Stimulated activated CD8-positive, alpha-beta memory T cell treated with anti-CD3 and anti-CD28 coated beads, Interleukin-12 subunit alpha, Interleukin-12 subunit beta, amount 100 ng/mL, for 24 hours (primary cell): ENCODE measurements at regions not wholly inside any gene's neighbourhood (a gene's known extent, or its start where the extent isn't known, plus 50 kb on each side); places are given as distances from the start of the nearest gene placed in this dataset.

Experiments
- DNase-seq: peaks from one replicate; pipeline ENCODE4 v3.0.0-alpha.2; 2020; ENCODE audit errors: extremely low read depth

DNA sequence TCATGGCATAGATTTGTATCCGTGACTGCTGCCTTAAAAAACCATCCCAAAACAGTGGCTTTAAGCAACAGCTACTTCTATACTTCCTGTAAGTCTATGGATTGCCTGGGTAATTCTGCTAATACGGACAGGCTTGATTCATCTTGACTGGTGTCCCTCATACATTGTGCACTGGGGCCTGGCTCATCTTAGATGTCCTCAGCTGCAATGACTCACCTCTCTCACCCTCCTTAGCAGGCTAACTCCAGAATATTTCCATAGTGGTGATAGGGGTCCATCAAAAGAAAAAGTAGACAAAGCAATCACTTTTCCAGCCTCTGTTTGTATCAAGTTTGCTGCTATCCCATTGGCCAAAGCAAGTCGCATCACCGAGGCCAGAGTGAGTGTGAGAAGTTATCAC is 409.1 kb upstream of the KAZN start:
- no peak for DNase-seq

DNA sequence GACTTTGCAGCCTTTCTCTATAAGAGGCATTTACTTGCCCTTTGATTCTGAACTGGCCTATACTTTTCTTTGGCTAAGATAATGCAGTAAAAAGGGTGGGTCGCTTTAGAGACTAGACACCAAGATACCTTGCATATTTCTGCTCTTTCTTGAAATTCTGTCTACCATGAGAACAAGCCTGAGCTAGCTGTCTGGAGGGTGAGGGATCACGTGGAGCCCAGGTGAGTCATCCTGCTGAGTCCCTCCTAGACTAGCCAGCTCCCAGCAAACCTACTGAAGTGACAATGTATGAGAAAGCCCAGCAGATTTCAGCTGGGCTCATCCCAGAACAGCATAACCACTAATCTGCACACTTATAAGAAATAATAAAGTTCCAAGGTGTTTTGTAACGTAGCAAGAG is 408.0 kb upstream of the KAZN start:
- no peak for DNase-seq

GRCh38 chr1:14194511-14194910 is 404.0 kb upstream of the KAZN start:
- DNase-seq: no peak

DNA sequence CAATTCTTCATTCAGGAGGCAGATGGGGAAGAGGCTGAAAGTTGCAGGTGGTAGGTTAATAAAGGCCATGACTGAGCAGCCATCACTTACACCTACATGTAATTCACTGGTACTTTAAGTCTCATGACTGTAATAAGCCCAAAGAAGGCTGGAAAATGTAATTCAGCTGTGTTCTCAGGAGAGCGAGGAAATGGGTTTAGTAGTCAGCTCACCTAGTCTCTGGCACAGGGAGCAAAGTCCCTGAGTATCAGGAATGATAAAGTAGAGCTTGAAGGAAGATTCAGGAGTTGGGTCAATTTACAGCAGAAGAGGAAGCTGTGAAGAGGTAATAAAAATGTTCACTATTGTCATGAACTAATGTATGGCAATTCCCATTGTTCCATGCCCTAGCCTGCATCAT is 393.4 kb upstream of the KAZN start:
- no peak for DNase-seq

DNA sequence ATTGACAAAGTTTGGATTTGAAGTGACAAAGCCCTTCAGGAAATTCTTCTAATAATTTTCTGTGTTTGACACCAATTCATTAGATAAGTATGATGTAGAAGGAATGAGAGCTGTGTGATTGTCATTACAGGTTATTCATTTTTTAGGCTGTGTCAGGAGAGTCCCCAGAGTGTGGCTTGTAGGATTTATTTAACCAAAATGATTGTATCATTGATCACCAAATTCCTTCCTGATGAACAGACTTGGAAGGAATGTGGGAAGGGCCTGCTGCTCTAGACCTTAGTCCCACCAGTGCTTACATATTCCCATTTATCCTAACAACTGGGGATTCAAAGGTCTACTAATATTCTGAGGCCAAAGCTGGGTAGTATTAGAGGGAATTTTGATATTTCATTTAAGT is 383.3 kb upstream of the KAZN start:
- no peak for DNase-seq

- no peak for DNase-seq
Observed at GRCh38 chr1:14217384-14217783, 381.1 kb upstream of the KAZN start.

DNA sequence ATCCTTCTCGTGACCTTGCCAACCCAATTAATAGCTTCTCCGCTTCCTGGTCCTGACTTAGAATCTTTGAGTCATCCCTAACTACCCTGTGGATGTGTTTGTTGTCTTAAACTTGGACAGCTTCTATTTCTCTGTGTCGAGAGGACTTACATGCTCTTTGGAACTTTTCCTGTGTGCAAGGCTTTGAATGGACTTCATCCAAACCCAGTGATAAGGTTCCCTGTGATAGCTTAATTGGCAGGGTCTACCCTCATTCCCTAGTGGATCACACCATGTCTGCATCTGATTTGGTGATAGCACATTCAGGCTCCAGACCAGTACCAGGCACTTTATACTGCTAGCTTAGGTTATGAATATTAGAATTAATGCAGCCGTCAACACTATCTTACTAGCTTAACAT is 378.2 kb upstream of the KAZN start:
- DNase-seq: no peak

- DNase-seq: no peak
Observed at GRCh38 chr1:14220811-14221210, 377.7 kb upstream of the KAZN start.

DNA sequence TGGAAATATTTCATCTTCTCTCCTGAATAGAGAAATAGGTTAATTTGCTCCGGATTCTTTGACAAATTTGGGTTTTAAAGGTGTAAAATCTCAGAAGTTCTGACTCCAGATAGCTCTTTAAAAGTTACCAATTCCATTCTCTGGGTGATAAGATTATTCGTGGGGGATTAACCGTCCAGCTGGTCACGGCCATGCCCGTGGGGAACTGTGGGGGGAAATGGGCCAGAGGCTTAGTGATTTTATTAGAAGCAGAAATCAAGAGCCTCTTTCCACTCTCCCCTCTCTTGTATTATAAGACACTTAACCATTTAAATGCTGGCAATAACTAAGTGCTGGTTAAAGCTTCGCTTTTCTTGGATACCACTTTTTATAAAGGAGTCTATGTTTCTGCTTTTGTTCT is 376.4 kb upstream of the KAZN start:
- no peak for DNase-seq

- no peak for DNase-seq
Observed at GRCh38 chr1:14228677-14229076, 369.8 kb upstream of the KAZN start.

- no peak for DNase-seq
Observed at GRCh38 chr1:14233510-14233909, 365.0 kb upstream of the KAZN start.

DNA sequence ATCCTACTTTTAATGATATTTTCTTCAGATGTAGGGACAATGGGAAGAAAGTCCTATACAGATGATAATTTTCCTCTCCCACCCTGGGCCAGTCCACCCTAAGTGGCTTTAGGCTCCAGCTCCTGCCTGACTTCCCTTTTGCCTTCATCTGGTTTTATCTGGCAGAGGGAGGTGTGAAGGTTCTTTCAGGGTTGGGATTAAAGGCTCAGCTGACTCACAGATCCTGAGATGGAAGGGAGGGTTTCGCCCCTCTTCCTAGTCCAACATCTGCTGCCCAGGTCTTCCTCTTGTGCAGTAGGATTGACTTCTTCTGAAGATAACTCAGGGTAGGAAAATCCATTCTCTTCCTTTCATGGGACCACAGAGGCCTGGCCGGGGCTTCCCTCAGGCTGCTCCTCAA is 362.4 kb upstream of the KAZN start:
- DNase-seq: no peak

DNA sequence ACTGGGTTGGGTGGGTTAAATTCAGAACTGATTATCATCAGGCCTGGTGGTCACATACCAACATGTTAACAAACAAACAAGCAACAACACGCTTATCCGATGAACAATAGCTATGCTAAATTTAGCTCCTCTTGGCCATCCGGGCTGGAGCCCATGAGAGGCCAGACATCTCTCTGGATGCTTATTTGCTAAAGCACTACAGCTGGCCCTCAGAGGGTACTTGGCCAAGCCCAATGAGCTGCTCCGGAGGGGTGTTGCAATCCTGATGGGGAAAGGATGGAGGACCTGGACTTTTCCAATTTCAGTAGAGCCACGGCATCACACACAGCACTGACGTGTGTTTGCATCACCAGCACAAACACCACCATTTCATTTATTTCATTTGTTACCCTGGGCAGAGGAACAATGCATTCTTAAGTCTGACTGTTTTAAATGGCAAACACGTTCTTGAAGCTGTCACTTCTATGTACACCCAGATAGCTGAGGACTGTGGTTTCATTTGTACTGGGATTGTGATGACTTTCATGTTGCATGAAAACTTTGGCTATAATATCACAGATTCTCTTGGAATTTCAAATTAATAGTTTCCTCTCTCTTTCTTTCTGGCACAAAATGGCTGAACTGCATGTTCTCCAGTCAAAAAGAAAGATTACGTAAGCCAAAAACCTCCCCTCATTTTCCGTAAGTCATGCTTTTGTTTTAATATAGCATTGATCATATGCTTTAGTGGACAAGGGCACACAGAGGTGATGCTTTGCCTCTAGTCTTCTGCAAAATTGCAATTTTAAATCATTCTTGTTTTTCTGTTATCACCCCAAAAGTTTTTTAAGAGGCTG is 359.8 kb upstream of the KAZN start:
- DNase-seq: no peak

GRCh38 chr1:14240265-14240664 is 358.2 kb upstream of the KAZN start:
- no peak for DNase-seq

DNA sequence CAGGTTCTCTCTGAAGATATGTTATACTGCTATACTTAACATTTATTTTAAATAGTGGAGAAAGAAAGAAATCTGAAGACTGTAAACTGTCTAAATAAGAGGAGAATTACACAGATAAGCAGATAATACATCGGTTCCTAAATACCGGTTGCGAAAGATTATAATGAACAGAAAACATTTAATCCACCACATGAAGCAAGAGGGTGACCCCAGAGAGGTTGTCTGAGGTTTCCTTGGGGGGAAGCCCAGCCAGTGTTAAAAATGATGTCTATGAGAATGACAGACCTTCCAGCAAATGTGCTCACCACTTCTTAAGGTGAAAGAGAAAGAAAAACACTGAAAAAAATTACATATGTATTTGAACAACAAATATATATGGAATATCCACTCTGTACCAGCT is 356.4 kb upstream of the KAZN start:
- DNase-seq: no peak

- DNase-seq: no peak
Observed at GRCh38 chr1:14242870-14243269, 355.6 kb upstream of the KAZN start.

DNA sequence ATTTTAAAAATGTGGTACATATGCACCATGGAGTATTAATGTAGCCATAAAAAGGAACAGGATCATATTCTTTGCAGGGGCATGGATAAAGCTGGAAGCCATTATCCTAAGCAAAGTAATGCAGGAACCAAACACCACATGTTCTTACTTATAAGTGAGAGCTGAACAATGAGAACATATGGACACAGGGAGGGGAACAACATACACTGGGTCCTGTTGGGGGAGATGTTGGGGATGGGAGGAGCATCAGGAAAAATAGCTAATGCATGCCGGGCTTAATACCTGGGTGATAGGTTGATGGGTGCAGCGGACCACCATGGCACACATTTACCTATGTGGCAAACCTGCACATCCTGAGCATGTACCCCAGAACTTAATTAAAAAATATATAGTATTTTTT is 352.5 kb upstream of the KAZN start:
- no peak for DNase-seq

DNA sequence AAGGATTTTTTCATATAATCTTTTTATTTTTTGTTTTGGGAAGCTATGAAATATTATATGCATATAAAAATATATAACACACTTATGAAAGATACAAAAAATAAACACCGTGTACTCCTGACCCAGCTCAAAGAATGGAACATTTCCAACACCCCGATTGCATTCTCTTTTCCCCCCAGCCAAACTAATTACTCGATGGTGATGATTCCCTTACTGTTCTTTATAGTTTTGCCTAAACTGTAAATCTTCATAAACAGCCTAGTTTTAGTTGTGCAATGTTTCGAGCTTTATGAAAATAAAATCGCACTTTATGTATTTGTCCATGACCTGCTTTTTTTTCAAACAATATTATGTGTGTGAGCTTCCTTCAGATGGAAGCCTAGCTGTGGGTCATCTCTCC is 352.0 kb upstream of the KAZN start:
- DNase-seq: no peak

DNA sequence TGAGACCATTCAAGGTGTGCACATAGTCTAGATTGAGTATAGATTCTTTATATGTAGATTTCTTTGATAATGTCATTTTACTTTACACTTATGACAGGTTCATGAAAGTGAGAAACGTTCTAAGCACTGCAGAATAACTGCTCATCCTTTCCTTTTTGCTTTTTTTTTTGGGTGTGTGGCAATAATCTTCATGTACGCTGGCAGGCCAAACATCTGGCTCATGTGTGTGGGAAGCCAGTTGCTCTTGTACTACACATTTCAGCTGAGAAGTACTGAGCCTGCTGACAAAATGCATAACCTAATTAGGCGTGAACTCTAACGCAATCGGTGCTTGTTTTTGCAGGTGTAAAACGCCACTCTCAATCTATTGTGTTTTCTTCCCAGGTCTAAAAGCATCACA is 350.8 kb upstream of the KAZN start:
- DNase-seq: no peak

DNA sequence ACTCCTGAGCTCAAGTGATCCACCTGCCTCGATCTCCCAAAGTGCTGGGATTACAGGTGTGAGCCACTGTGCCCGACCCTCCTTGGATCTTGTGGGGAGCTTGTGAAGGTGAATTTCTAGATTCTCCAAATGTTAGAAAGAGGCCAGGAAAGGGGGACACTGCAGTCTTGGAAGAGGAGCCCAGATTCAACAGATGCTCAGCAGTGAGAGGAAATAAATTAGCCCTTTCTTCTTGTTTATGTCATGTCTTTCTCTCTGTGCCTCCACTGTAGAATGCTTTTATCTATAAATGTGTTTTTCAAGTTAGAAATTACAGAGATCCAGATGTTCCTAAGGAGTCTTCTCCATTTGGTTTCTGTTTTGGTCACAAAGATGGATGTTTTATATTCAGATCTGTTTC is 346.6 kb upstream of the KAZN start:
- no peak for DNase-seq

DNA sequence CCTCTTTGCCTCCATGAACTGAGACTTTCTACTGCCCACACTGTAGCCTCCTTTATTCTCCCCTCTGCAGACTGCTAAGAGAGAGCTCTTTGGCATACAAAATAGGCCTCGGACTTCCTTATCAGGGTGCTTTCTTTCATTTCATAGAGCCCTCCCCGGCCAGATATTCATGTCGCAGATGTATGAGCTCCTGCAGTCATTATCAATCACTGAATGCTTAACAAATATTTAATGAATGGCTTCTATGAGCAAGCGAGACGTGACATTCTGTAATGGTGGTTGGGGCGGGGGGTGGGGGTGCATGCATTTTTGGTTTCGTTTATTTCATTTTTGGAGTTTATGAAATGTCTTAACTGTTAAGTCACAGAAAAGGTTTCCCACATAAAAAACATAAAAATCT is 344.8 kb upstream of the KAZN start:
- no peak for DNase-seq

GRCh38 chr1:14254251-14254650 is 344.2 kb upstream of the KAZN start:
- no peak for DNase-seq

DNA sequence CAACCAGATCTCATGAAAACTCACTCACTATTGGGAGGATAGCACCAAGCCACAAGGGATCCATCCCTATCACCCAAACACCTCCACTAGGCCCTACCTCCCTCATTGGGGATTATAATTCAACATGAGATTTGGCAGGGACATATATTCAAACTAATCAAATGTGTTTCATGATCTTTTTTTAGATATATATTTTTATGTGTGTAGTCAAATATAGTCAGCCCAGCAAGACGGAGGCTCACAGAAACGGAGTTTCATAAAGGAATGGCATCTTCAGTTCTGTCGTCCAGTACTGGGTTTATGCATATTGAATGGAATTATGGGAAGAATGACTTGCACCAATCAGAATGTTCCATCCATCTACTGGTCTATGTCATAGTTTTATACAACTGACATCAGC is 343.3 kb upstream of the KAZN start:
- no peak for DNase-seq

GRCh38 chr1:14255711-14256110 is 342.8 kb upstream of the KAZN start:
- no peak for DNase-seq
